GM12878 (cell line): ENCODE measurements at regions not wholly inside any gene's neighbourhood (a gene's known extent, or its start where the extent isn't known, plus 50 kb on each side); places are given as distances from the start of the nearest gene placed in this dataset.

ENCODE experiments used
- ATAC-seq: fragments of 200-7000 bp; cut with Tn5 transposase; 3 replicates; pipeline ENCODE4 v1.9.1; 2020; ENCODE audit warnings: mild to moderate bottlenecking, moderate library complexity
- BruUV-seq: library from RNA; stranded (reverse); fragments of 400-500 nt; replicated peaks from 2 replicates; lab custom pipeline; 2021; lab: Mats Ljungman, UMichigan
- CTCF ChIA-PET: fragments of 300-600 bp; sonication (Branson Sonifier 250); formaldehyde crosslinking; extraction: SDS; loops from one replicate; lab custom pipeline; 2021; ENCODE audit warnings: inconsistent platforms; lab: Yijun Ruan, JAX
- POLR2A ChIA-PET: fragments of 350-600 bp; formaldehyde crosslinking; extraction: SDS; loops from one replicate; lab custom pipeline; 2021; ENCODE audit warnings: inconsistent platforms; lab: Charles Lee
- RAD21 ChIA-PET: fragments of 300-600 bp; sonication (Branson Sonifier 250); formaldehyde crosslinking; loops from one replicate; lab custom pipeline; 2023; ENCODE audit warnings: antibody characterized with exemption; ENCODE audit not compliant: unreplicated experiment; lab: Charles Lee
- SMC1A ChIA-PET: fragments of 300-600 bp; sonication (Branson Sonifier 250); formaldehyde crosslinking; loops from one replicate; lab custom pipeline; 2023; ENCODE audit not compliant: unreplicated experiment, uncharacterized antibody; lab: Charles Lee
- DNase-seq: peaks from one replicate; pipeline ENCODE4 v3.0.0-alpha.2; 2011; ENCODE audit warnings: low read depth, low spot score
- FAIRE-seq: peaks from 3 replicates; lab custom pipeline; 2011; peaks lifted over from hg19 to GRCh38; lab: Jason Lieb, UNC
- H2AFZ ChIP-seq: 2 replicates; pipeline ENCODE4 v1.6.0; 2011; ENCODE audit warnings: low read depth, low read length, control low read depth; ENCODE audit not compliant: control insufficient read depth
- H3K27ac ChIP-seq: 2 replicates; pipeline ENCODE4 v1.5.1; 2011; ENCODE audit warnings: control low read depth; ENCODE audit not compliant: control insufficient read depth, insufficient read depth
- H3K27me3 ChIP-seq, 2 experiments: replicated peaks in 1 of 2; 2 replicates each; pipeline versions ENCODE4 v1.6.0 to v1.6.1; 2011; ENCODE audit warnings: low read length in 1 of 2; ENCODE audit not compliant: control insufficient read depth in 2 of 2, insufficient read depth in 2 of 2
- H3K36me3 ChIP-seq, 2 experiments: 2 replicates each; pipeline ENCODE4 v1.5.1; 2011; ENCODE audit warnings: low read length in 1 of 2; ENCODE audit not compliant: control insufficient read depth in 2 of 2, insufficient read depth in 2 of 2
- H3K4me1 ChIP-seq: 2 replicates; pipeline ENCODE4 v1.6.1; 2011; ENCODE audit warnings: mild to moderate bottlenecking, low read length, moderate library complexity, mixed read lengths; ENCODE audit not compliant: control insufficient read depth, insufficient read depth
- H3K4me2 ChIP-seq: 2 replicates; pipeline ENCODE4 v1.6.0; 2011; ENCODE audit warnings: control low read depth; ENCODE audit not compliant: control insufficient read depth, insufficient read depth
- H3K4me3 ChIP-seq: fragments of 200-600 bp; sonication (generic); 2 replicates; pipeline ENCODE4 v1.5.1; 2016
- H3K79me2 ChIP-seq: 2 replicates; pipeline ENCODE4 v1.6.0; 2011; ENCODE audit warnings: low read length; ENCODE audit not compliant: control insufficient read depth, insufficient read depth
- H3K9ac ChIP-seq: 2 replicates; pipeline ENCODE4 v1.8.0; 2011; ENCODE audit warnings: low read length, control low read depth, mixed read lengths; ENCODE audit not compliant: control insufficient read depth, insufficient read depth
- H3K9me3 ChIP-seq: replicated peaks from 3 replicates; pipeline ENCODE4 v1.5.1; 2011; ENCODE audit warnings: mild to moderate bottlenecking, low read length; ENCODE audit not compliant: control insufficient read depth, insufficient read depth
- H4K20me1 ChIP-seq: 2 replicates; pipeline ENCODE4 v1.6.0; 2011; ENCODE audit not compliant: control insufficient read depth, insufficient read depth
- ASH2L ChIP-seq: fragments of 300-600, 200-600 bp; sonication (generic); IDR thresholded peaks from 2 replicates; pipeline ENCODE4 v1.6.1; 2017; ENCODE audit warnings: low read depth, mild to moderate bottlenecking, borderline replicate concordance
- ATF3 ChIP-seq: IDR thresholded peaks from 2 replicates; pipeline ENCODE4 v1.6.1; 2011; ENCODE audit warnings: low read depth, mild to moderate bottlenecking, low read length, moderate library complexity, borderline replicate concordance; ENCODE audit errors: extremely low read depth
- ATF7 ChIP-seq: fragments of 450-650 bp; IDR thresholded peaks from 2 replicates; pipeline ENCODE4 v1.6.1; 2016; ENCODE audit warnings: low read depth, mild to moderate bottlenecking
- BACH1 ChIP-seq: fragments of 450-650 bp; IDR thresholded peaks from 2 replicates; pipeline ENCODE4 v1.6.1; 2017; ENCODE audit warnings: mild to moderate bottlenecking, borderline replicate concordance
- BRCA1 ChIP-seq: IDR thresholded peaks from 2 replicates; pipeline ENCODE4 v1.6.1; 2011; ENCODE audit warnings: low read depth, low read length, improper control_type of control experiment
- EGR1 ChIP-seq, 2 experiments: IDR thresholded peaks; 1 replicate in 1 of 2; 2 replicates in 1 of 2; pipeline ENCODE4 v1.6.1; 2011 to 2012; ENCODE audit warnings: low read depth in 2 of 2, low read length in 2 of 2, borderline replicate concordance in 1 of 2, mild to moderate bottlenecking in 1 of 2, moderate library complexity in 1 of 2
- EP300 ChIP-seq, 2 experiments: fragments of 150-350 bp in 1 of 2; IDR thresholded peaks; 2 replicates each; pipeline ENCODE4 v1.6.1; 2011 to 2012; ENCODE audit warnings: low read depth in 2 of 2, low read length in 2 of 2, borderline replicate concordance in 1 of 2, improper control_type of control experiment in 1 of 2, inconsistent platforms in 1 of 2; ENCODE audit not compliant: control insufficient read depth in 1 of 2
- EZH2 ChIP-seq: IDR thresholded peaks from 2 replicates; pipeline ENCODE4 v1.6.1; 2012; ENCODE audit warnings: low read depth, mild to moderate bottlenecking, control low read depth, inconsistent platforms, low read length, borderline replicate concordance; ENCODE audit not compliant: control insufficient read depth
- HCFC1 ChIP-seq: fragments of 150-350 bp; IDR thresholded peaks from 2 replicates; pipeline ENCODE4 v1.6.1; 2014; ENCODE audit warnings: low read length
- HDGF ChIP-seq: fragments of 450-650 bp; IDR thresholded peaks from 2 replicates; pipeline ENCODE4 v1.6.1; 2016; ENCODE audit warnings: antibody characterized with exemption
- MAX ChIP-seq: IDR thresholded peaks from 2 replicates; pipeline ENCODE4 v1.6.1; 2012; ENCODE audit warnings: low read depth, low read length, improper control_type of control experiment
- MEF2B ChIP-seq: fragments of 450-650 bp; IDR thresholded peaks from 2 replicates; pipeline ENCODE4 v1.6.1; 2018; ENCODE audit warnings: mild to moderate bottlenecking, moderate library complexity; ENCODE audit not compliant: partially characterized antibody, poor library complexity, severe bottlenecking
- NFIC ChIP-seq: IDR thresholded peaks from 2 replicates; pipeline ENCODE4 v1.6.1; 2012; ENCODE audit warnings: low read depth, mild to moderate bottlenecking, inconsistent platforms, low read length, moderate library complexity
- RAD51 ChIP-seq: fragments of 450-650 bp; IDR thresholded peaks from 2 replicates; pipeline ENCODE4 v1.6.1; 2016; ENCODE audit warnings: moderate library complexity, mild to moderate bottlenecking, inconsistent platforms
- RB1 ChIP-seq: fragments of 450-650 bp; formaldehyde crosslinking; IDR thresholded peaks from 2 replicates; pipeline ENCODE4 v1.6.1; 2017; ENCODE audit warnings: mild to moderate bottlenecking, borderline replicate concordance
- ZBTB11 ChIP-seq: fragments of 450-650 bp; formaldehyde crosslinking; IDR thresholded peaks from 2 replicates; pipeline ENCODE4 v1.5.0; 2022; ENCODE audit warnings: mild to moderate bottlenecking, missing genetic modification characterization
- WGBS: methylation state at CpG from one replicate; pipeline ENCODE4 v1.1.6; 2016; ENCODE audit warnings: low lambda C conversion rate; ENCODE audit not compliant: insufficient replicate concordance, insufficient coverage; ENCODE audit errors: missing lambda C conversion rate; 5-methylcytosine and 5-hydroxymethylcytosine counted together
- in situ Hi-C: fragments of 300-500 bp; cut with MboI; formaldehyde crosslinking; loops from 9 replicates; pipeline ENCODE4 v1.14.3; 2018; ENCODE audit warnings: mixed read lengths
- intact Hi-C: fragments of 100-400 bp; cut with micrococcal nuclease; formaldehyde crosslinking; loops from one replicate; pipeline ENCODE4 v1.14.2; 2022; ENCODE audit not compliant: unreplicated experiment

GRCh38 chr12:70033310-70033709, 208.3 kb downstream of the MYRFL start (continued):
- no peak for TF ChIP-seq MEF2B
- no peak for TF ChIP-seq BRCA1
- no peak for TF ChIP-seq EP300 (IDR thresholded peaks at IDR 0.05; ENCODE audit: borderline replicate concordance in 1 of 2, control insufficient read depth in 1 of 2, low read depth in 2 of 2, low read length in 2 of 2)
- TF ChIP-seq ASH2L: no peak
- TF ChIP-seq MAX: no peak
- TF ChIP-seq, all 136 proteins: peak for 0

- in situ Hi-C loops (no loop called here), intact Hi-C loops (no loop called here)
- Histone ChIP-seq H3K27me3 (no peaks in the 10 kb centered on the region), H3K36me3 (no peaks in the 10 kb centered on the region), H2AFZ (no peak overlapping the region), H3K27ac (no peak overlapping the region), H3K4me2 (no peak overlapping the region), H3K9me3 (no peaks in the 10 kb centered on the region), H3K79me2 (no peaks in the 10 kb centered on the region), H3K4me1 (no peaks in the 10 kb centered on the region), H4K20me1 (no peaks in the 10 kb centered on the region), H3K9ac (no peak overlapping the region), H3K4me3 (no peak overlapping the region)
- no peak for TF ChIP-seq RAD51
- no peak for TF ChIP-seq ATF7
- no peak for TF ChIP-seq HCFC1
- no peak for TF ChIP-seq ATF3
- TF ChIP-seq BACH1: no peak
- no peak for TF ChIP-seq ZBTB11
- TF ChIP-seq EGR1 (IDR thresholded peaks at IDR 0.05; ENCODE audit: borderline replicate concordance in 1 of 2, low read depth in 2 of 2, low read length in 2 of 2): no peak
- no peak for TF ChIP-seq EZH2
- TF ChIP-seq HDGF: no peak
- no peak for TF ChIP-seq NFIC
- no peak for TF ChIP-seq RB1
- RAD21 ChIA-PET: no interaction called here
- WGBS: 64% methylated on average over 2 of the region's 2 CpGs
- SMC1A ChIA-PET: interaction anchor here (0.8 to 1.3 kb wide), 2 partner anchors 10 to 19 kb away, joined by 3 to 4 read pairs; no protein-coding TSS in a partner anchor
- ATAC-seq (no peak), DNase-seq (no peak), FAIRE-seq (no peak)
- POLR2A ChIA-PET: no interaction called here
- BruUV-seq: no TSS peak
- CTCF ChIA-PET: no interaction called here
These were observed 203.1 kb upstream of the CNOT2 start for GRCh38 chr12:70040141-70040540.
